Stimulated activated CD4-positive, alpha-beta T cell treated with anti-CD3 and anti-CD28 coated beads, Interleukin-12 subunit alpha, Interleukin-12 subunit beta, amount 100 ng/mL, for 4 hours (primary cell): ENCODE measurements at regions not wholly inside any gene's neighbourhood (a gene's known extent, or its start where the extent isn't known, plus 50 kb on each side); places are given as distances from the start of the nearest gene placed in this dataset.
"Not testable (repeated sequence)": the region's sequence is repeated elsewhere in the genome, so short reads cannot be mapped to it uniquely, and the experiment has no call there.

Experiments
- DNase-seq: peaks from one replicate; pipeline ENCODE4 v3.0.0-alpha.2; 2020

DNA sequence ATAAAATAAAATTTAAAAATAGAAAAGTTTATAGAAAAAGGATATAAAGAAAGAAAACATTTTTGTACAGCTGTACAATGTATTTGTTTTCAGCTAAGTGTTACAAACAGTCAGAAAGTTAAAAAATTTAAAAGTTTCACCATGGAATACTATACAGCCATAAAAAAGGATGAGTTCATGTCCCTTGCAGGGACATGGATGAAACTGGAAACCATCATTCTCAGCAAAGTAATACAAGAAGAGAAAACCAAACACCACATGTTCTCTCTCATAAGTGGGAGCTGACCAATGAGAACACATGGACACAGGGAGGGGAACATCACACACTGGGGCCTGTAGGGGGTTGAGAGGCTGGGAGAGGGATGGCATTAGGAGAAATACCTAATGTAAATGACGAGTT is 229.9 kb upstream of the MCHR2 start:
- DNase-seq = not testable (repeated sequence)

DNA sequence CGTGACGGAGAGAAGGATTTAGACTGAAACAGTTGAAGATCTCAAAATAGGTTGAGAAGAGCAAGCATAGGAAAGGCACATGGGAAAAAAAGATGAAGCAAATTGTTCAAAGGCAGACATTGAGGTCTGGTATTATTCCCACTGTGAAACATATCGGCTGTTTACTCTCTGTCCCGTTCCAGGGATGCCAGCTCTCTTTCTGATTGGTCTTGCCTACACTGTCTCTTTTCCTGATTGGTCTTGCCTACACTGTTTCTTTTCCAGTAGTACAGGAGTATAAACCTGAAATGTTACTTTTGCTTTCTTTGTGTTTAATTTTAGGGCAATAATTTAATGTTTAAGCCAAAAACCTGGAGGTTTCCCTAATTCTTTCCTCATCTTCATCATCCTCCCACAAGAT is 226.5 kb upstream of the MCHR2 start:
- DNase-seq = no peak

DNA sequence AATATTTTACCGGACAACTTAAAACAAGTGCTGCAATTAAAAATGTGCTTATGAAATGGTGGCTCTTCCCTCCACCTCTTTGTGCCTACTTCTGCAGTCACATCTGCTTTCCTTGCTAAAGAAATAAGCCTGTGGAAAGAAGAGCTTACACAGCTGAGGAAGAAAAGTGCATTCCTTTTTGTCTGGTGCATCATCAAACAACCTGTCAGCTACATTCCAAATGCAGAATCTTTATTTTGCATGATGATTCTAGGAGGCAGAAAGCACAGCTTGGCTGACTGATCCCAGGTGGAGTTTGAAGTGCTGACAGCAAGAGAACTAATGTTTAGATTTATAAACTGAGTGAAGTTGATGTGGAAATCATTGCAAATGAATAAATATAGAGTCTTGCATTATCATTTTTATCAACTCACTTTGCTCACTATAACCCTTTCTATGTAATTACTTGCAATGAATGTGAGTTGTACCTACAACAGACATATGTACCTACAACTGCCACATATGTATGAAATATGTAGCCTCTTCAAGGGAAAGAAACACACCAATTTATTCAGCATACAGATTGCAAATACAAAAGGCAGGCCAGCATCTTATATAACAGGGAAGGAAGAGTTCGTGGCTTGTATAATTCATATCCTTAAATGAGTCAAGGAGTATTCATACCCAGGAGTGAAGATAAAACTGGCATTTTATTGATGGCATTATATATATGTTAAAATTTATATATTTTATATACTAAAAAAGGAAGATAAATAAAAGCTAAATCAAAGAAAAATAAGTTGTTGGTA is 223.4 kb upstream of the MCHR2 start:
- DNase-seq = no peak

DNA sequence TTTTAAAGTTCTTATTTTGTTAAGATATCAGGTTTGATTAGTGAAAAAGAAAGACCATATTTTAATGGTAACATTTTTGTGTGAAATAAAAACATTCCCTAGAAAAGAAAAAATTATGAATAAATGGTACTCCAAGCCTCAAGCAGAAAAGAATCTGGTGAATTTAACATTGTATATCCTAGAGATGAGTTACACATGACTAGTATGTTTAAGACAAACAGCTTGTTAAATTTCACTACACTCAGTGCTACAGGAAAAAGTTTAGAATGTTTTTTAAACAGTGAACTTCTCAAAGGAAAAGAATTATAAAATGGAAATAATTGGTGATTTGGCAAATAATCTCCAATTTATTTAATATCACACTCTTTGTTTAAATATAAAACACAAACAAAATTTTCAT is 222.7 kb upstream of the MCHR2 start:
- no peak for DNase-seq

DNA sequence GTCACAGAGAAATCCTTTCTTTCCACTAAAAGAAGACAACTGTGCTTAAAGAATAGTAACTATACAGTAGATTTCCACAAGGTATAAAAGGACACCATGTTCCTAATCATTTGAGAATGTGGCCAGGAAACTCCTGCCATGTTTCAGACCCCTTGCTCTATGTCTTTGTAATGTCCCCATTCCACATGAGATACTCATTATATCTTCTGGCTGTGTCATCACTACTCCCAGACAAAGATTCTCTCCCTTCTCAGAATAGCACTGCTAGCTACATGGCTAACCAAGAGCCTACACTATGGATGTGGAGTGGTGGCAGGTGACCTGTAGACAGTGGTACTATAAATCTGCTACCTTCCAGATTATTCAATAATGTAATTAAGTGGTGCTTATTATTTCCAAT is 218.1 kb upstream of the MCHR2 start:
- DNase-seq = no peak

DNA sequence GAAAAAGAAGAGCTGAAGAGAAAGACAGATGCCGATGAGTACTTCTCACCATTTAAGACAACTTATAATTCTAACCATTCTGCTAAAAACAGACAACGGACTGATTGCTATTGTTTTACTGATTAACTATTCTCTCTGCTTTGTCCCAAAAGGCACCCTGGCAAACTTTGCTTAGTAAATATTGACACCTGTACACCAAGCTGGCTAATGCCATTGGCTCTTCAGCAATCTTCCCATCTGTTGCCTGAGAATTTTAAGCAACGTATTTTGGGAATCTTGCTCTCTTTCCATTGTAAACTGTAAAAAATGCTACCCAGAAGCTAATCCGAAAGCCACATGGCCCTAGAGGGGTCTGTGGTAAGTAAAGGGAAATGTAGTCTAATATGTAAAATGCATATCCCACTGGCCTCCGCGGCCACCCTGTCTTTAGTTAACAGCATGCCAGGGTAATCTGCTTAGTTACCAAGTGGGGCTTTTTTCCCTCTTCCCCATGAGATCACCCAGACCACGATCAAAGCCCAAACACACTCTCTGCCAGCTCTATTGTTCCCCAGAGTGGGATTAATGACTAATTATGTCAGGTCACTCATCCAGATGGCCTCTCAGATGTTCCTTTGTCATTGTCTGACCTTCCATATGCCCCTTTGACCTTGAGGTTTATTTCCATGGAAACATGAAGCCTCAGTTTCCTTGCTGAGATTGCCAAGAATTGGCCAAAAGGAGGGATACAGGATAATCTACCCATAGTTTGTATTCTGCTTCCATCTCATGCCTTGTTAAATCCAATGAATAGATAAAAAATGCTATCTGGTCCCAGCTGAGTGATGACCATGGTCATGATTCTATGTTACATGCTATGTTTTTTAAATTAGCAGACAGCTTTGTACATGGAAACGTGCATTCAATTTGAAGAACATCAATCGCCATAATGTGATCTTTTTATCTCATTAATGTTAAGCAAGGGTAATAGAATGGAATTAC is 216.4 kb upstream of the MCHR2 start:
- DNase-seq = no peak

DNA sequence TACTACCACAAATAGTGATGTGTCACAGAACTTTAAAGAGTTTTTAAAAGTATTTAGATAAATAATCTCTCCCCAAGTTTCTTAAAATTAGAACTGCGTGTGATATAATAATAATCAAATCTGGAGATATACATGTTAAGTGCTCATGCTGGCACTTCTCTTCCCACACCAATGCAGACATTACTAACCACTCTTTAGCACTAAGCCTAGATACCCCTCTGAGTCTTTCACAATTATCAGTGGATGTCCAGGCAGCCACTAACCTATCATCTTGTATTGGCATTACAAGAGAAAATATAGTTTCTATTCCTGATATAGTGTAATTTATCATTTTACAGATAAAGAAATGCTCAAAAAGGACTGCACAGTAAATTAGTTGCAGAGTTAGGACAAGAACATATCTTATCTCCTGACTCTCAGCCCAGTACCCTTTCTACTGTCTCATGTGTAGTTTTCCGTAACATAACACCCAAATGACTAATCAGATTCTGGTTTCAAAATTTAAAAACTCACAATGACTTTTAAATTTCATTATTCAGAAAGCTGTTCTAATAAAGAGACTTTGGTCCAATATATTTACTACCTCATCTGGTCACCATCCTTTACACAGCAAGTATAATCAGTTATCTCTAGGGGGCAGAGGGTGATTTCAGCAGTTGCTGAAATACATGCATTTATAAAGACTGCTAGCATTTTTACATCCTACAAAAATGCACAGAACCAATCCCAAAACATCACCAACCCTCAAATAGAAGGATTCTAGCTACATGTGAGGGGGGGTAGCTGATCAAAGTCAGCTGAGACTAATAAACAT is 215.5 kb upstream of the MCHR2 start:
- DNase-seq = no peak

DNA sequence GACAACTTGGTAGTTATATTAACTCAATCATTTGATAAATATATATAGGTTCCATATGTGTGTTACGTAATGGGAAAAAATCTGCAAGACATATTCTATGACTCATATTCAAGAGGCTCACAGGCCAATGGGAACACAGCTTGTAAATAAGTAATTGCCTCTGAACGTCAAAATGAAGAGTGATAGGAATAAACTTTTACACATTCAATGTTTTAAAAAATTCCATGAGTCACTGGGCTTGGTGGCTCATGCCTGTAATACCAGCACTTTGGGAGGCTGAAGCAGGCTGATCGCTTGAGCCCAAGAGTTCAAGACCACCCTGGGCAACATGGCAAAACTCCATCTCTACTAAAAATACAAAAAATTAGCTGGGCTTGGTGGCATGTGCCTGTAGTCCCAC is 209.4 kb upstream of the MCHR2 start:
- no peak for DNase-seq

DNA sequence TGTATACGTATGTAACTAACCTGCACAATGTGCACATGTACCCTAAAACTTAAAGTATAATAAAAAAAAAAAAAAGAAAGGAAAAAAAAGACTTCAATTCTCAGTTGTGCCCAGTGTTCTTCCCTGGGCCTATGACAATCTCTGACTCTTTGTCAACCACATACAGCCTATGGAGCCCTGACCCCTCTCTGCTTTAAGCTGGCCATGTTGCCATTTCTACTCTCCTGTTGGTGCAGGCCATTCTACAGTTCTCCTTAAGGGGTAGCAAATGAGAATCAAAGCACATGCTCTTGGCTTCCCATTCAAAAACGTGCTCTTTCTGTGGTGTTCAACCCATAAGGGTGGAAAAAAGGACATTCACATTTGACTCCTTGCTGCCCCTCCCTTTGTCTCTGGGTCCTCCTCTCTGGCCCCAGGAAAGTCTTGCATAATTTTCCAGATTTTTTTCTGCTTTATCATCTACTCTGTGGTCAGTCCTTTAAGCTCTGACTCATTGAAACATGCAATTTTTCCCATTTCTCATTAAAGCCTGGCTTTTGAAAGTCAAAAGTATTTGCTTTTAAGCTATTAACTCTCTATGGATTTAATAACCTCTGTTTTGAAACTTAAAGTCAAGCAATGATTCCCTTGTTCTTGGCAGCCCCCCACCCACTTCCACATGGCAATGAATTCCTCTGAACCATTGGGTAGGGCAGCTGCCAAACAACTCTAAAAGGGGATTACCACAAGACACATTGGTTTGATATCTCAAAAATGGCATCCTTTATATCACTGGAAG is 208.6 kb upstream of the MCHR2 start:
- DNase-seq = no peak

DNA sequence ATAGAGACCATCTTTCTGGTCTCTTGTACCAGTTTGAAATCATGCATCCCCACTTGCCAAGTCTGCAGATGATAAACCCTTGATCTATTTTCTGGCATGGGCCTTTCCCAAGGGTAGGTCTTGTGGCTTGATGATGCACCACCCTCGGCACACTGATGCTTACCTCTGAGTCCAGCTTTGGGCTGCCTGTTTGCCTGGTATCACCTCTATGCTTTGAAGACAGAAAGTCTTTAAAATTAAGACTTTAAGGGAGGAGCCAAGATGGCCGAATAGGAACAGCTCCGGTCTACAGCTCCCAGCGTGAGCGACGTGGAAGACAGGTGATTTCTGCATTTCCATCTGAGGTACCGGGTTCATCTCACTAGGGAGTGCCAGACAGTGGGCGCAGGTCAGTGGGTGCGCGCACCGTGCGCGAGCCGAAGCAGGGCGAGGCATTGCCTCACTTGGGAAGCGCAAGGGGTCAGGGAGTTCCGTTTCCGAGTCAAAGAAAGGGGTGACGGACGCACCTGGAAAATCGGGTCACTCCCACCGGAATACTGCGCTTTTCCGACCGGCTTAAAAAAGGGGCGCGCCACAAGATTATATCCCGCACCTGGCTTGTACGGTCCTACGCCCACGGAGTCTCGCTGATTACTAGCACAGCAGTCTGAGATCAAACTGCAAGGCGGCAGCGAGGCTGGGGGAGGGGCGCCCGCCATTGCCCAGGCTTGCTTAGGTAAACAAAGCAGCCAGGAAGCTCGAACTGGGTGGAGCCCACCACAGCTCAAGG is 202.4 kb upstream of the MCHR2 start:
- DNase-seq = not testable (repeated sequence)

DNA sequence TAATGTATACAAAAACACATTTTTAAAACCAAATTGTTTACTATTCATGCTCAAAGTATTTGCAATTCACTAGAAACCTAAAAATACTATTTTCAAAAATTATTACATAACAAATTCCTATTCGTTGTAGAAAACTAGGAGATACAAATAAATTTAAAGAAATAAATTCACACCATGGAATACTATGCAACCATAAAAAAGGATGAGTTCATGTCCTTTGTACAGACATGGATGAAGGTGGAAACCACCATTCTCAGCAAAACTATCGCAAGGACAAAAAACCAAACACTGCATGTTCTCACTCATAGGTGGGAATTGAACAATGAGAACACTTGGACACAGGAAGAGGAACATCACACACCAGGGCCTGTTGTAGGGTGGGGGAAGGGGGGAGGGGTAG is 201.2 kb upstream of the MCHR2 start:
- DNase-seq = not testable (repeated sequence)

DNA sequence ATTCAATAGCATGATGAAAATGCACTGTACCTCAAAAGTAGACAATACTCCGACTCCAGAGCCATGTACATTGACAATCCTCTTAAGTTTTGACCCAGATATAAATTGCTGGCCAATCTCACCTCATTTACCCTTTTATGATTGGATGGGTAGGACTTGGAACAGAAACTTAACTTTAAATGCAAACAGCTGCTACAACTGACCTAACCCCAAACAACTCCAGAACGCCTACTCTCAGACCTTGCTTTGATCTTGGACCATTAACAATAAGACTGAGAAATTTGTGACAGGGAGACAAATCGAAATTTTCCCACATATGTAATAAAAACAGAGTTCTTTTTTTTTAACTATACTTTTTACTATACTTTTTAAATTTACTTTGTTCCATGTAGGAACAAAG is 200.5 kb upstream of the MCHR2 start:
- no peak for DNase-seq

DNA sequence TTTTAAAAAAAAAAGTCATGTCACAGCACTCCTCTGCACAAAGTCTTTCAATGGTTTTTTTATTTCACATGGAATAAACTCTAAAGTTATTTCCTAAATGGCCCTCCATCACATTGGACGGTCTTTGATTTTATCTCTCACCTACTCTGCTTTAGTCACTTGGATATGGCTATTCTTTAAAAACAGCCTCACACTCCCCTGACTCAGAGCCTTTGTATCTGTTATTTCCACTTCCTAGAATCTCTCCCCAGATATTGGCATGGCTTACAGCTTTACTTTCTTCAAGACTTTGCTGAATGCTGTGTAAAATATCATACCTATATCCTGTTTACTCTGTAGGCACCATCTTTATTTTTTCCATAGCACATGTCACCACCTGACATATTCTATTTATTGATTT is 194.7 kb upstream of the MCHR2 start:
- DNase-seq = no peak

DNA sequence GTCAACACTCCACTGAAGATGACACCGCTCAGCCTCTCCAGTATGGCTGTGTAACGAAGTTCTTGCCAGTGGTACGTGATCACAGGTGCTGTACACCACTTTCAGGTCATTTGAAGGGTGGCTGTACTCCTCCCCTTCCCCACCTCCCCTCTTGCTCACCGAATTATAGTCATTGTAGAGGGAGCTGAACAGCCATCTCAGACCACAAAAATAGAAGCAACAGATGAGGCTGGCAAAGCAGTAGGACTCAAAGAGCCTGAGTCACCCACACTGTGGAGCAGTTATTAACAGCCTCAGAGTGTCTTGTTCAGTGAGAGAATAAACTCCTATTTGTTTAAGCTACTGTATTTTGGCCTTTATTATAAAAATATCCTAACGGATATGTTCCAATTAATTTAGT is 192.5 kb upstream of the MCHR2 start:
- no peak for DNase-seq

DNA sequence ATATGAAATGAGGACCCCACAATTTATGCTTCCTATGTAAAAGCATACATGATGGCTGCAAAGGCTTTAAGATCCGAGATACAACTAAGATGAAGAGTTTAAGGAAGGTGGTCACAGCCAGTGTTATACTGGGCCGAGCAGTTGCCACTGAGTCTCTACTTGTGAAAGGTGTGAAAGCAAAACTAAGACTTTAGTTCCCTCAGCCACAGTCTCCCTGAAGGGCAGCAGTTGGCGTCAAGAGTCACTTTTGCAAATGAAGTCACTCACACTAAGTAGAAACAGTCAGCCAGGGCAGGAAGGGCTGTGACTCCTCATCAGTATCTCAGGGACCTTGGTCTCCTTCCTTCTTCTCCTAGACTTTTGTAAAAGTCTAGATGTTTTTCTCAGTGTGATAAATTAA is 191.6 kb upstream of the MCHR2 start:
- no peak for DNase-seq

DNA sequence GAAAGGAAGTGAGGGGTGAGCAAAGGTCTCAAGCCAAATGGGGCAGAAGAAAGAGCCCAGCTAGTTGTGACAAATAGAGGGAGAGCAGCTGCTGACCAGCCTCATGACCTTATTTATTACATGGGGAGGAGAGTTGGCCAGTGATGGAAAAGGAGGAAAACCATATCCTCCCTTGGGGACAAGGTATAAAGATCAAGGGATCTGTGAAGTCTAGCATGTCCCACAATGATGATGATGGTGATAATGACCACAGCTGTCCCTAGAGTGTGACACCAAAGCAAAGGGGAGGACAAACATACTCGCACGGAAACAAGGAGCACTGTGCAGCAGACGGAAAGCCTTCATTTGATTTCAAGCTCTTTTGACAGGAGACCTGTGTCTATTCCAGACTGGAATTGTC is 190.4 kb upstream of the MCHR2 start:
- DNase-seq = no peak

DNA sequence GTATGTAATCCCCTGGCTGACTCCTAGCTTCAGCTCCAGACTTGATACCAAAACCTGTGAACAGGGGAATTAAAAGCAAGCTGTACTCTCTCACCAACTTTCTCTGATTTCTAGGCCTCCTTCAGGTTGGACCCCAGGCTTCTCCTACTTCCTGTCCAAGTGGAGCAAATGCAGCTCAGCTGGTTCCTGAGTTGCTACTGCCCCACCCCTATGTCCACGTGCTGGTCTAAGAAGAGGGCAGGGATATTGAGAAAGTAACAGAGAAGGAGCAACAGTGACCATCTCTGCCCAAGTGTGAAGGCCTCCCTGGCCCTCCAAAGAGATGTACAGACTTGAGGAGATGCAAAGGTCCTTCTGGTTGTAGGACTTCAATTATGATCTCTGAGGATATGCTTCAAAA is 188.3 kb upstream of the MCHR2 start:
- DNase-seq = no peak

DNA sequence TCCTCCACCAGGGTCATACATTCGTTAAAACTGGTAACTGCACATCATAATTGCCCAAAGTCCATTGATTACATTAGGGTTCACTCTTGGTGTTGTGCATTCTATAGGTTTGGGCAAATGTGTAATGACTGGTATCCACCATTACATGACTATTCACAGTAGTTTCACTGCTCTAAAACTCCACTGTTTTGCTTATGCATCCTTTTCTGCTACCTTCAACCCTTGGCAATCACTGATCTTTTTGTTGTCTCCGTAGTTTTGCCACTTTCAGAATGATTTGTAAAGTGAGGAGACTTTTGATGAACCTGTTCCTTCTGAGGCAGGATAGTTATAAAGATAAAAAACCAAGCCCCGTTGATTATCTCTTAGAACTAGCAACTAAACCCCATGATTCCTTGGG is 187.3 kb upstream of the MCHR2 start:
- DNase-seq = no peak

DNA sequence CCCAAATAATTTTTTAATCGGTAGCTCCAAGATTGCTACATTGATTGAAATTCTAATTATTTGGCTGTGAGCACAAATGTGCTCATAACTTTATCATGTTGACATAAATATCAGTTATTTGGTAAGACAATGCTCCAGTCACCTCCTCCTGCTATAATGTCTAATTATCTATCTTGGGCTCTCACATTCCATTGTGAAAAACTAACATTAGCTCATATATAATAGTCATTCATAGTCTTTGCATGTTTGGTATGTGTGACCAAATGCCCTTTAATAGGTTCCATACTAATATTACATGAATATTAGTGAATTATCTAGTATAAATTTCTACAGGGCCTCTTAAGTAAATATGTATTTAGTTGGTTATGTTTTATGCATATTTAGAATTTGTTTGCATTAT is 185.6 kb upstream of the MCHR2 start:
- DNase-seq = no peak

DNA sequence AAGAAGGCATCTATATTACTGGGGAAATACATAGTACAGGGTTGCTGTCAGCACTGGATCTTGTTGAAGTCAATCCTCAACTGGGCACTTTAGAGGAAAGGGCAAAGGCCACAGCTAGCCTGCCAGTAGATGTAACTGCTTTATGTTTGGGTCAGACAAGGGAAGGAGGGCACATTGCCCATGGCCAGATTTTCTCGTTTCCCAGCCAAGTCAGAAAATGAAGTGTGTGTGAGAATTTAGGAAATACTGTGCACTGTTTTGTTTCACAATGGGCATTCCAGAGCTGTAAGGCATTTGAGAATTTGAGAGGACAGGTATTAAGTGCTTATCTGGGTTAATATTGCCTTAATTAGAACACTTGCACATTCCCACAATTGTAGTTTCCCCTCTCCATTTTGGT is 183.9 kb upstream of the MCHR2 start:
- no peak for DNase-seq

DNA sequence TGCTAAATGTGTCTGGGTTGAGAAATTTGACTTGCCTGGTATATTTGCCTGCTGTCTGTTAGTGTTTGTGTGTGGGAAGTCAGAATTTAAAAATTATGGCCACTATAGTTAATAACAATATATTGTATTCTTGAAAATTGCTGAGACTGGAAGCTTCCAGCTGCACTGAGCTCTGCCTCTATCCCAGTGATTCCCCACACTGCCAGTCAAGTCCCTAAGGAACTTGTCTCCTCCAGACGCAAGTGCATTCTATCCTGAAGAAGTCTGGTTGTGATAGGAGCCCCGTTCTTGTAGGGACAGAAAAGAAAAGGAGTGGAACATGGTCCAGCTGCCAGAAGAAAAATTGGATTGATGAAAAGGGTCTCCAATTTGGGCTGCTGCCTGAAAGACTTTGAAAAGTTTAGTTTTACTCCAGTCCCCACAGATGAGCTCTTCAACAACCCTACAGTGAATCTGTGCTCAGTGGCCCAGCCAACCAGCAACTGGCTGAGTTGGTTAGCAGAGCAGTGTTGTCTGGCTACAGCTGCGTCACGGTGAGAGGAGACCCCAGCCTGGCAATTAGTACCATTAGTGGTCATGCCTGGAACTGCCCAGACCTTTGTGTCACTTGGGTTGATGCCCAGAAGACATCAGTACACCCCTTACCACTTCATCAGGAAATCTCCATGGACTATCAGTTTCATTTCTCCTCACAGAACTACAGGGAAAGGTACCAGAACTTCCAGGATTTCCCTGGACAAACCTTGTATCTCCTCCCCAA is 183.1 kb upstream of the MCHR2 start:
- DNase-seq = no peak
